Mesodermal cell (in vitro differentiated cells): ENCODE measurements at regions not wholly inside any gene's neighbourhood (a gene's known extent, or its start where the extent isn't known, plus 50 kb on each side); places are given as distances from the start of the nearest gene placed in this dataset.

Experiments used
- H3K27ac ChIP-seq: 2 replicates; pipeline ENCODE4 v1.7.0; 2013; ENCODE audit warnings: mild to moderate bottlenecking, low read depth, low read length, moderate library complexity; ENCODE audit not compliant: severe bottlenecking
- H3K36me3 ChIP-seq: 2 replicates; pipeline ENCODE4 v1.7.1; 2013; ENCODE audit warnings: mild to moderate bottlenecking, low read length, moderate library complexity; ENCODE audit not compliant: control insufficient read depth, insufficient read depth
- H3K4me1 ChIP-seq: one replicate; pipeline ENCODE4 v1.7.1; 2013; ENCODE audit warnings: mild to moderate bottlenecking, low read length; ENCODE audit not compliant: insufficient read depth, control insufficient read depth, poor library complexity, severe bottlenecking
- H3K4me3 ChIP-seq: 2 replicates; pipeline ENCODE4 v1.7.0; 2013; ENCODE audit warnings: low read length, control low read depth, mild to moderate bottlenecking; ENCODE audit not compliant: insufficient read depth, poor library complexity, severe bottlenecking; ENCODE audit errors: extremely low read depth
- H3K9me3 ChIP-seq: 2 replicates; pipeline ENCODE4 v1.7.1; 2013; ENCODE audit warnings: mild to moderate bottlenecking, low read length, moderate library complexity; ENCODE audit not compliant: control insufficient read depth
- WGBS, 2 experiments: methylation state at CpG; one replicate each; pipeline ENCODE4 v1.1.5; 2013; ENCODE audit warnings: missing lambda C conversion rate in 2 of 2; ENCODE audit not compliant: insufficient coverage in 2 of 2; 5-methylcytosine and 5-hydroxymethylcytosine counted together

GRCh38 chr1:91153341-91153740 lies 131.5 kb upstream of the ZNF644 start:
- no peaks in the 10 kb centered on the region for H3K4me1 ChIP-seq
- no peaks in the 10 kb centered on the region for H3K36me3 ChIP-seq
- H3K4me3 ChIP-seq = no peak overlapping the region
- no CpG with 5 or more reads among the region's 1 CpG for WGBS, 2 experiments
- no peaks in the 10 kb centered on the region for H3K9me3 ChIP-seq
- H3K27ac ChIP-seq = no peak overlapping the region

- no peak overlapping the region for H3K27ac ChIP-seq
- 75% methylated on average over 2 of the region's 5 CpGs; no CpG with 5 or more reads in 1 of the 2 experiments for WGBS, 2 experiments
- no peak overlapping the region for H3K4me3 ChIP-seq
- H3K9me3 ChIP-seq = no peaks in the 10 kb centered on the region
- H3K36me3 ChIP-seq = no peaks in the 10 kb centered on the region
- H3K4me1 ChIP-seq = no peaks in the 10 kb centered on the region
These were observed 130.5 kb upstream of the ZNF644 start for GRCh38 chr1:91152331-91152730.

- Histone ChIP-seq H3K36me3 (no peaks in the 10 kb centered on the region), H3K9me3 (no peaks in the 10 kb centered on the region), H3K4me3 (no peak overlapping the region), H3K4me1 (no peaks in the 10 kb centered on the region), H3K27ac (no peak overlapping the region)
- 78 to 100% methylated on average over 1 of the region's 1 CpG for WGBS, 2 experiments
These were observed 129.9 kb upstream of the ZNF644 start for GRCh38 chr1:91151702-91152101.

- Histone ChIP-seq H3K9me3 (no peaks in the 10 kb centered on the region), H3K4me3 (no peak overlapping the region), H3K27ac (no peak overlapping the region), H3K4me1 (no peaks in the 10 kb centered on the region), H3K36me3 (no peaks in the 10 kb centered on the region)
- WGBS, 2 experiments = 90 to 100% methylated on average over 1 to 3 of the region's 3 CpGs
These were observed 126.8 kb upstream of the ZNF644 start for GRCh38 chr1:91148641-91149069.

GRCh38 chr1:91141858-91142257 lies 120.0 kb upstream of the ZNF644 start:
- 10 to 88% methylated on average over 2 of the region's 3 CpGs for WGBS, 2 experiments
- Histone ChIP-seq H3K9me3 (no peaks in the 10 kb centered on the region), H3K27ac (no peak overlapping the region)

GRCh38 chr1:91138959-91139358 lies 117.1 kb upstream of the ZNF644 start:
- no peaks in the 10 kb centered on the region for H3K36me3 ChIP-seq
- 38 to 45% methylated on average over 3 of the region's 3 CpGs for WGBS, 2 experiments
- H3K4me3 ChIP-seq = no peak overlapping the region
- no peak overlapping the region for H3K27ac ChIP-seq
- no peaks in the 10 kb centered on the region for H3K9me3 ChIP-seq
- H3K4me1 ChIP-seq = no peaks in the 10 kb centered on the region

More at GRCh38 chr1:91141858-91142257, 120.0 kb upstream of the ZNF644 start:
- H3K36me3 ChIP-seq = no peaks in the 10 kb centered on the region
- H3K4me3 ChIP-seq = no peak overlapping the region
- H3K4me1 ChIP-seq = no peaks in the 10 kb centered on the region

GRCh38 chr1:91137173-91137852 lies 115.5 kb upstream of the ZNF644 start:
- H3K36me3 ChIP-seq = no peaks in the 10 kb centered on the region
- H3K4me1 ChIP-seq = no peaks in the 10 kb centered on the region
- no peak overlapping the region for H3K4me3 ChIP-seq
- WGBS, 2 experiments = no CpG with 5 or more reads among the region's 1 CpG
- H3K9me3 ChIP-seq = no peaks in the 10 kb centered on the region
- no peak overlapping the region for H3K27ac ChIP-seq

- Histone ChIP-seq H3K4me1 (no peaks in the 10 kb centered on the region), H3K4me3 (no peak overlapping the region), H3K36me3 (no peaks in the 10 kb centered on the region), H3K9me3 (no peaks in the 10 kb centered on the region), H3K27ac (no peak overlapping the region)
- 95 to 97% methylated on average over 11 of the region's 11 CpGs for WGBS, 2 experiments
These were observed 114.0 kb upstream of the ZNF644 start for GRCh38 chr1:91135799-91136198.

GRCh38 chr1:91133248-91133647 lies 111.4 kb upstream of the ZNF644 start:
- no peaks in the 10 kb centered on the region for H3K9me3 ChIP-seq
- H3K4me1 ChIP-seq = no peaks in the 10 kb centered on the region
- WGBS, 2 experiments = 78 to 97% methylated on average over 3 to 5 of the region's 6 CpGs
- no peaks in the 10 kb centered on the region for H3K36me3 ChIP-seq
- no peak overlapping the region for H3K4me3 ChIP-seq
- H3K27ac ChIP-seq = no peak overlapping the region

- Histone ChIP-seq H3K9me3 (no peaks in the 10 kb centered on the region), H3K27ac (no peak overlapping the region), H3K4me3 (no peak overlapping the region), H3K4me1 (no peaks in the 10 kb centered on the region), H3K36me3 (no peaks in the 10 kb centered on the region)
- 89 to 96% methylated on average over 2 to 4 of the region's 5 CpGs for WGBS, 2 experiments
These were observed 108.6 kb upstream of the ZNF644 start for GRCh38 chr1:91130256-91130985.

- WGBS, 2 experiments = 92 to 100% methylated on average over 2 of the region's 3 CpGs
- H3K4me1 ChIP-seq = no peaks in the 10 kb centered on the region
- H3K27ac ChIP-seq = no peak overlapping the region
- no peaks in the 10 kb centered on the region for H3K36me3 ChIP-seq
- peaks cover 5% of the 10 kb centered on the region for H3K9me3 ChIP-seq
- no peak overlapping the region for H3K4me3 ChIP-seq
These were observed 107.6 kb upstream of the ZNF644 start for GRCh38 chr1:91129458-91129857.
